Activated naive CD8-positive, alpha-beta T cell treated with anti-CD3 and anti-CD28 coated beads for 36 hours (primary cell): ENCODE measurements at regions not wholly inside any gene's neighbourhood (a gene's known extent, or its start where the extent isn't known, plus 50 kb on each side); places are given as distances from the start of the nearest gene placed in this dataset.

ENCODE experiments used
- DNase-seq: peaks from one replicate; pipeline ENCODE4 v3.0.0; 2021
- H3K27ac Mint-ChIP-seq: one replicate; pipeline ENCODE4 v1.8.0; 2022; ENCODE audit warnings: mild to moderate bottlenecking, moderate library complexity, mixed read lengths
- H3K27me3 Mint-ChIP-seq: one replicate; pipeline ENCODE4 v1.8.0; 2022; ENCODE audit warnings: mild to moderate bottlenecking, mixed read lengths
- H3K36me3 Mint-ChIP-seq: one replicate; pipeline ENCODE4 v1.8.0; 2021; ENCODE audit warnings: mild to moderate bottlenecking, mixed read lengths
- H3K4me1 Mint-ChIP-seq: one replicate; pipeline ENCODE4 v1.8.0; 2021; ENCODE audit warnings: mixed read lengths
- H3K4me3 Mint-ChIP-seq: one replicate; pipeline ENCODE4 v1.8.0; 2022; ENCODE audit warnings: mild to moderate bottlenecking, moderate library complexity, mixed read lengths
- H3K9me3 Mint-ChIP-seq: one replicate; pipeline ENCODE4 v1.8.0; 2022; ENCODE audit warnings: mixed read lengths

DNA sequence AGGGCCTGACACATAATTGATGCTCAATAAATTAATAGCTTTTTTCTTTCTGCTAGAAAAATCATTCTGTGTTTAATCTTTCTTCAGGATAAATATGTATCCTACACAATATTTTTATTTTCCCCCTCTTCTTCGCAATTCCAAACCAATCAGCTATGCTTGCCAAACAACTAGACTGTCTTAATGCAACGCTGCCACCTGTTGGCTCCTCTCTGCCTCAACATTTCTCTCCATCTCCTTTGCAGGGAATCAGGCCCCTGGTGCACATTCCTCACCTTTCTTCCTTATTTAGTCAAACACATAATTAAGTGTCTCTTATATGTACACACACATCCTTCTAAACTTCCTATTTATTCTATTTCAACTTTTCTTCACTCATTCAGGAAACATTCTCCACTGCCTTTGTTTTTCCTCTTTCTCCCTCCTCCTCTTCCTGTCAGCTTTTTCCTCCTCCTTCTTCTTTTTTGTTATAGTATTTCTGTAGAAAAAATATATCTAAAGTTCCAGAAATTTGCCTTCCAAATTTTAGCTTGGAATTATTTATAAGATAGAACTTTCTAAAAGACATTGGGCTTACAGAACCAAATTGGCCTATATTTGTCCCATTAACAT is 406.0 kb downstream of the PRKD1 start:
- H3K27me3 Mint-ChIP-seq, result no peaks in the 10 kb centered on the region
- no peaks in the 10 kb centered on the region for H3K4me1 Mint-ChIP-seq
- H3K4me3 Mint-ChIP-seq, result no peak overlapping the region
- DNase-seq, result no peak
- peaks cover 4% of the 10 kb centered on the region for H3K9me3 Mint-ChIP-seq
- H3K27ac Mint-ChIP-seq, result no peak overlapping the region
- H3K36me3 Mint-ChIP-seq, result no peaks in the 10 kb centered on the region
